ENCODE measurements at regions not wholly inside any gene's neighbourhood (a gene's known extent, or its start where the extent isn't known, plus 50 kb on each side); places are given as distances from the start of the nearest gene placed in this dataset.

DNA sequence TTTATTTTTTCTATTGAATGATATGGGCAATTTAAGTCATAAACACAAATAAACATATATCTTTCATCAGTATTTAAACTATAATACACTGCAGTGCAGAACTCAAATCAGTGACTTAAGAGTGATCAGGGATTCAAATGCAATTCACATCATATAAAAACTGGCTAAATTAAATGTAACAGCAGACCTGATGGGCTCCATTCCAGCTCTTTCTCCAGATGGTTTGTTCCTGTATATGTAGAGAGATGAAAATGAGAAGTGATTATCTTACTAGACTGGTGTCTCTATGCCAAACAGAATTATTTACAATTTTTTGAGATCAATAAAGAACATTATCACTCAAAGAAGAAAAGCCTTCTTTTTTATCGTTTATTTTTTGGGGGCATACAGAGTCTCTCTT is 568.8 kb upstream of the ADARB2 start:
- H3K27me3 ChIP-seq, result no peaks in the 10 kb centered on the region
- no peaks in the 10 kb centered on the region for H3K36me3 ChIP-seq
- H3K9me3 ChIP-seq, result no peaks in the 10 kb centered on the region
- no peak for TF ChIP-seq POLR2A (IDR thresholded peaks at IDR 0.05)
- TF ChIP-seq POLR2AphosphoS5 (IDR thresholded peaks at IDR 0.05), result no peak
- TF ChIP-seq, protein P1, sequence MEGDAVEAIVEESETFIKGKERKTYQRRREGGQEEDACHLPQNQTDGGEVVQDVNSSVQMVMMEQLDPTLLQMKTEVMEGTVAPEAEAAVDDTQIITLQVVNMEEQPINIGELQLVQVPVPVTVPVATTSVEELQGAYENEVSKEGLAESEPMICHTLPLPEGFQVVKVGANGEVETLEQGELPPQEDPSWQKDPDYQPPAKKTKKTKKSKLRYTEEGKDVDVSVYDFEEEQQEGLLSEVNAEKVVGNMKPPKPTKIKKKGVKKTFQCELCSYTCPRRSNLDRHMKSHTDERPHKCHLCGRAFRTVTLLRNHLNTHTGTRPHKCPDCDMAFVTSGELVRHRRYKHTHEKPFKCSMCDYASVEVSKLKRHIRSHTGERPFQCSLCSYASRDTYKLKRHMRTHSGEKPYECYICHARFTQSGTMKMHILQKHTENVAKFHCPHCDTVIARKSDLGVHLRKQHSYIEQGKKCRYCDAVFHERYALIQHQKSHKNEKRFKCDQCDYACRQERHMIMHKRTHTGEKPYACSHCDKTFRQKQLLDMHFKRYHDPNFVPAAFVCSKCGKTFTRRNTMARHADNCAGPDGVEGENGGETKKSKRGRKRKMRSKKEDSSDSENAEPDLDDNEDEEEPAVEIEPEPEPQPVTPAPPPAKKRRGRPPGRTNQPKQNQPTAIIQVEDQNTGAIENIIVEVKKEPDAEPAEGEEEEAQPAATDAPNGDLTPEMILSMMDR (IDR thresholded peaks at IDR 0.05), result no peak
- no peak overlapping the region for H3K4me3 ChIP-seq
- H3K4me1 ChIP-seq, result no peaks in the 10 kb centered on the region
- H3K27ac ChIP-seq, result no peak overlapping the region
- intact Hi-C loops (cut with DNase I; ENCODE audit: low total_unique reads), result loop anchor here (5.0 kb wide), 1 partner anchor 331 kb away; no protein-coding TSS in a partner anchor
- no peak for DNase-seq (ENCODE audit: low spot score in 2 of 2)

DNA sequence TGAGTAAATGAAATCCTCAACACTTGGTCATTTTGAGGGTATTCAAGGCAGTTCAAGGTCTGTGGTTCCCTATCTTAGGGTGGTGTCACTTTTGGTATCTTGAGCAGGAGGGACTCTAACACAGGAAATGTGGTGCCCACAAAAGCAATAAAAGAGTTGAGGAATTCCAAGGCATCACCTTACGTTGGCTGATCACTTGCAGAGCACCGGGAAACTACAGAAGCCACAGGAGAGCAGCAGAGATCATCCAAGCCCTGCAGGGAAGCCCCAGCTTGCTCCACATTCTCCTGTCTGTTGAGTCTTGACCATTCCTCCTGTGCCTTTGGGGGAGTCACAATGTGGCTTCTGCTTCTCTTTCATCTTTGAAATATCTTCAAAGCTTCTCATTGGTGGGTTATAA is 565.8 kb upstream of the ADARB2 start:
- intact Hi-C loops (cut with DNase I; ENCODE audit: low total_unique reads), result no loop called here
- no peak overlapping the region for H3K4me3 ChIP-seq
- no peaks in the 10 kb centered on the region for H3K36me3 ChIP-seq
- H3K4me1 ChIP-seq, result no peaks in the 10 kb centered on the region
- H3K27me3 ChIP-seq, result no peaks in the 10 kb centered on the region
- no peak overlapping the region for H3K27ac ChIP-seq
- no peak for DNase-seq (ENCODE audit: low spot score in 2 of 2)
- no peaks in the 10 kb centered on the region for H3K9me3 ChIP-seq
- no peak for TF ChIP-seq POLR2AphosphoS5 (IDR thresholded peaks at IDR 0.05)
- TF ChIP-seq, protein P1 (IDR thresholded peaks at IDR 0.05), result no peak
- TF ChIP-seq POLR2A (IDR thresholded peaks at IDR 0.05), result no peak

DNA sequence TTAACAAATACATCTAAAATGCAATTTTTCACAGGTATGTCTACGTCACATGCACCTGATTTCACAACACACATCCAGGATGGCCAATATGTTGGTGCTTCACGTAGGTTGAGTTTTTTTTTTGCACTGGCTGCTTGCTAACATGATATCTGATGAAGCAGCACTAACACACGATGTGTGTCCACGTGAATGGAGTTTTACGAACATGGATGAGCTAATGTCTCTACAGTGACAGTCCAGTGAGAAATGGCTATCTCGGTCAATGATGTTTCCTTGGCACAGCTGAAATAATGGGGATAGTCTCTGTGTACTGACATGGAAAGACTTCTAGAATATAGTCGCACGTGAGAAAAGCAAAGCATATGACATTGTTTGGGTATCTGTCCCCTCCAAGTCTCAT is 563.9 kb upstream of the ADARB2 start:
- H3K27ac ChIP-seq, result no peak overlapping the region
- no peak for DNase-seq (ENCODE audit: low spot score in 2 of 2)
- no peaks in the 10 kb centered on the region for H3K9me3 ChIP-seq
- TF ChIP-seq, protein P1 (IDR thresholded peaks at IDR 0.05), result no peak
- no peak for TF ChIP-seq POLR2A (IDR thresholded peaks at IDR 0.05)
- TF ChIP-seq POLR2AphosphoS5 (IDR thresholded peaks at IDR 0.05), result no peak
- no peaks in the 10 kb centered on the region for H3K4me1 ChIP-seq
- H3K36me3 ChIP-seq, result no peaks in the 10 kb centered on the region
- intact Hi-C loops (cut with DNase I; ENCODE audit: low total_unique reads), result no loop called here
- H3K4me3 ChIP-seq, result no peak overlapping the region
- H3K27me3 ChIP-seq, result no peaks in the 10 kb centered on the region

DNA sequence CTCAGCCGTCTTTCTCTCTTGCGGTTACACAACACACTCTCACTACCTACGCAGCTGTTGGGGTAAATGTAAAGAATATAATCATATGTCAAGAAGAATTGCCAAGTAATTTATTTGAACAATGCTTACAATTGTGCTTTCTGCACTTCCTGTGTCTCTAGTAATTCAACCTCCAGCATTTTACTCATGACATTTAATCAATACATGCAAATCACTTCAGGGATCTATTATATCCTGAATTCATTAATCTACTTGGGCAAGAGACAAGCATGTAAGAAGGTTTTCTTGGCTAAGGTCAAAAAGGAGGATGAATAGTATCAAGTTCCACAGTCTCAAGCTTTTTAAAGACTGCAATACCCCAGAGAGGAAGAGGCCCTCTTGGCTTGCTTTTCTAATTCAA is 562.9 kb upstream of the ADARB2 start:
- Histone ChIP-seq H3K4me3 (no peak overlapping the region), H3K9me3 (no peaks in the 10 kb centered on the region), H3K36me3 (no peaks in the 10 kb centered on the region), H3K4me1 (no peaks in the 10 kb centered on the region), H3K27ac (no peak overlapping the region), H3K27me3 (no peaks in the 10 kb centered on the region)
- TF ChIP-seq, protein P1 (IDR thresholded peaks at IDR 0.05), result no peak
- no peak for TF ChIP-seq POLR2A (IDR thresholded peaks at IDR 0.05)
- no peak for TF ChIP-seq POLR2AphosphoS5 (IDR thresholded peaks at IDR 0.05)
- intact Hi-C loops (cut with DNase I; ENCODE audit: low total_unique reads), result no loop called here
- DNase-seq (ENCODE audit: low spot score in 2 of 2), result no peak

DNA sequence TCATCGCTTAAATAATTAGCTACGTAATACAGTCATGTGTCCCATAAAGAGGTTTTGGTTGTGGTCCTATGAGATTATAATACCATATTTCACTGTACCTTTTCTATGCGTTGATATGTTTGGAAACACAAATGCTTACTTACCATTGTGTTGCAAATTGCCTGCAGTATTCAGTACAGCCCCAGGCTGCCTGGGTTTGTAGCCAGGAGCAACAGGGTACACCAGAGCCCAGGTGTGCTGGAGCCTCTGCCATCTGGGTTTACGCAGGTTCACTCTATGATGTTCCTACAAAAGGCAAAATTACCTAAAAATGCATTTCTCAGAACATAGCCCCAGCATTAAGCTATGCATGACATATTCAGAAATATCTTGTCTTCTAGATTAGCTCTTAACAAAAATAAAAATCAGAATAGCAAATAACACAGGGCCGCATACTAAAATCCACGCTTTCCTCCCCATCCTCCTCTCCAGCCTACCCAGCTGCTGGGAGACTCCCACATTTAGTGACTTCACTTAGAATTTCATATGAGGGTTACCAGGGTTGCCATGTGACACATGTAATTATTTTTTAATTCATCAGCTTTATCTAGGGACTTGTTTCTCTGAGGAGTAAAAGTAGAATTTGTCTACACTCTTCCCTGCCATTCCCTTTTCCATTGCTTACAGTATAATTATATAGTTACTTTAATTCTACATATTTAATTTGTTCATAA is 559.0 kb upstream of the ADARB2 start:
- Histone ChIP-seq H3K4me1 (no peaks in the 10 kb centered on the region), H3K36me3 (no peaks in the 10 kb centered on the region), H3K27ac (no peak overlapping the region), H3K27me3 (no peaks in the 10 kb centered on the region), H3K9me3 (no peaks in the 10 kb centered on the region), H3K4me3 (no peak overlapping the region)
- DNase-seq (ENCODE audit: low spot score in 2 of 2), result no peak
- intact Hi-C loops (cut with DNase I; ENCODE audit: low total_unique reads), result no loop called here
- TF ChIP-seq, protein P1 (IDR thresholded peaks at IDR 0.05), result no peak
- TF ChIP-seq POLR2AphosphoS5 (IDR thresholded peaks at IDR 0.05) (no peak), POLR2A (IDR thresholded peaks at IDR 0.05) (no peak)
